ENCODE measurements at regions not wholly inside any gene's neighbourhood (a gene's known extent, or its start where the extent isn't known, plus 50 kb on each side); places are given as distances from the start of the nearest gene placed in this dataset.

DNA sequence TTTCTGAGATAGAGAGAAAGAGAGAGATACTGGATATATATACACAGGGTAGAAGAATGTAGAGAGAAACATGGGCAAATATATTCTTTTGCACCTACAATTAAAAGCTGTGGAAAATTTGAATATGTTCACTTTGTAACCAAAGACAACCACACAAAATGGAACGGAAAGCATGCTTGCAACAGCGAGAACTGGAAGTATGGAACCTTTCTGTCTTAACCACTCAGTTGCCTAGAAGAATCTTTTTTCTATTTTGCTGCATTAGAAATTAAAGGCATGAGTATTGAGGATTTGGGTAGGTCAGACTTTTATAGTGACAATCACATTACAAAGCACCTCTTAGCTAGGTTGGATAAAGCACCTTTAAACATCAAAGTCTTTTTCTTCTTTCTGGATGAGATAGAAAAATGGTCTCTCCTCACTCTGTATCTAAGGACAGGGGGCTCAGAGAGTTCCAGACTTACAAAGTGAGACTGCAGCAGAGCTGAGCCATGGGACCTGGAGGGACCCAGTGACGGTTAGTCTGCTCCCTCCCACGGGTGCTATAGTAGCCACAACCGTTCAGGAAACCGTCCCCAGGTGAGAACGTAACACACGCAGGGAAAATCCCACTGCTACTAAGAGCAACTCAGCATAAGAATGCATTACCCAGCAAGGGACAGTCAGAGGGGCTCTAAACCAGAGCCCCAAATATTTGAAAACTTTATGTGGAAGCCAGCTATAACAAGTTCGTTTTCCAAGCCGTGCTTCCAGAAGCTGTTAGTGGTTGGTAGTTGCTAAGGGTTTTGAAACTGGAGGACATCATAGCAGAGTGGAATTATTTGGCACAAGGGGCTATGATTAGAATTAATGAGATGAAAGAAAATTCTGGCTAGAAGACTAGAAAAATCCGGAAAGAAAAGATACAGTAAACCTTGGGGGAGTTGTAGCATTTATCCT lies 97.1 kb downstream of the DAD1 start (continued):
- TF ChIP-seq NKRF (conservative IDR thresholded peaks at IDR 0.05): no peak
- TF ChIP-seq BCL11A (IDR thresholded peaks at IDR 0.05; ENCODE audit: low read depth, low read length): peak; percentile 63; the same call in 1 of the 2 replicates
- no peak for TF ChIP-seq NFYA (IDR thresholded peaks at IDR 0.05; ENCODE audit: borderline replicate concordance, low read depth, low read length)
- no peak for TF ChIP-seq RB1 (IDR thresholded peaks at IDR 0.05; ENCODE audit: borderline replicate concordance)
- TF ChIP-seq NRF1 (conservative IDR thresholded peaks at IDR 0.05; ENCODE audit: low read depth, low read length): no peak; the same call in 1 of the 2 replicates
- TF ChIP-seq MTA2 (IDR thresholded peaks at IDR 0.05; ENCODE audit: low read depth): peak; percentile 64; the same call in 1 of the 2 replicates
- TF ChIP-seq BHLHE40 (IDR thresholded peaks at IDR 0.05; ENCODE audit: borderline replicate concordance in 1 of 2, low read depth in 2 of 2, low read length in 1 of 2): peak; percentile 55 to 66; a peak in 2 of 4 replicates
- TF ChIP-seq NBN (IDR thresholded peaks at IDR 0.05): peak; percentile 43
- TF ChIP-seq, protein P1, sequence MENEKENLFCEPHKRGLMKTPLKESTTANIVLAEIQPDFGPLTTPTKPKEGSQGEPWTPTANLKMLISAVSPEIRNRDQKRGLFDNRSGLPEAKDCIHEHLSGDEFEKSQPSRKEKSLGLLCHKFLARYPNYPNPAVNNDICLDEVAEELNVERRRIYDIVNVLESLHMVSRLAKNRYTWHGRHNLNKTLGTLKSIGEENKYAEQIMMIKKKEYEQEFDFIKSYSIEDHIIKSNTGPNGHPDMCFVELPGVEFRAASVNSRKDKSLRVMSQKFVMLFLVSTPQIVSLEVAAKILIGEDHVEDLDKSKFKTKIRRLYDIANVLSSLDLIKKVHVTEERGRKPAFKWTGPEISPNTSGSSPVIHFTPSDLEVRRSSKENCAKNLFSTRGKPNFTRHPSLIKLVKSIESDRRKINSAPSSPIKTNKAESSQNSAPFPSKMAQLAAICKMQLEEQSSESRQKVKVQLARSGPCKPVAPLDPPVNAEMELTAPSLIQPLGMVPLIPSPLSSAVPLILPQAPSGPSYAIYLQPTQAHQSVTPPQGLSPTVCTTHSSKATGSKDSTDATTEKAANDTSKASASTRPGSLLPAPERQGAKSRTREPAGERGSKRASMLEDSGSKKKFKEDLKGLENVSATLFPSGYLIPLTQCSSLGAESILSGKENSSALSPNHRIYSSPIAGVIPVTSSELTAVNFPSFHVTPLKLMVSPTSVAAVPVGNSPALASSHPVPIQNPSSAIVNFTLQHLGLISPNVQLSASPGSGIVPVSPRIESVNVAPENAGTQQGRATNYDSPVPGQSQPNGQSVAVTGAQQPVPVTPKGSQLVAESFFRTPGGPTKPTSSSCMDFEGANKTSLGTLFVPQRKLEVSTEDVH (IDR thresholded peaks at IDR 0.05; ENCODE audit: low read depth, partially characterized antibody): no peak
- TF ChIP-seq RAD51 (IDR thresholded peaks at IDR 0.05): no peak
- TF ChIP-seq HCFC1 (IDR thresholded peaks at IDR 0.05; ENCODE audit: low read length): no peak
- TF ChIP-seq EED (IDR thresholded peaks at IDR 0.05; ENCODE audit: low read depth): peak; percentile 93
- TF ChIP-seq FOXK2 (IDR thresholded peaks at IDR 0.05): no peak
- peak in 1 of 2 experiments; percentile 43; a peak in 2 of 4 replicates for TF ChIP-seq ETV6 (conservative IDR thresholded peaks at IDR 0.05 in 1 of 2, IDR thresholded peaks at IDR 0.05 in 1 of 2; ENCODE audit: borderline replicate concordance in 1 of 2, low read depth in 1 of 2)
- no peak for TF ChIP-seq MTA3 (IDR thresholded peaks at IDR 0.05; ENCODE audit: borderline replicate concordance, low read length)
- peak; percentile 84 for TF ChIP-seq SMAD1 (IDR thresholded peaks at IDR 0.05; ENCODE audit: low read depth, partially characterized antibody)
- no peak for TF ChIP-seq DPF2 (IDR thresholded peaks at IDR 0.05)
- TF ChIP-seq CREB1 (IDR thresholded peaks at IDR 0.05; ENCODE audit: low read depth): no peak
- TF ChIP-seq, protein P2, sequence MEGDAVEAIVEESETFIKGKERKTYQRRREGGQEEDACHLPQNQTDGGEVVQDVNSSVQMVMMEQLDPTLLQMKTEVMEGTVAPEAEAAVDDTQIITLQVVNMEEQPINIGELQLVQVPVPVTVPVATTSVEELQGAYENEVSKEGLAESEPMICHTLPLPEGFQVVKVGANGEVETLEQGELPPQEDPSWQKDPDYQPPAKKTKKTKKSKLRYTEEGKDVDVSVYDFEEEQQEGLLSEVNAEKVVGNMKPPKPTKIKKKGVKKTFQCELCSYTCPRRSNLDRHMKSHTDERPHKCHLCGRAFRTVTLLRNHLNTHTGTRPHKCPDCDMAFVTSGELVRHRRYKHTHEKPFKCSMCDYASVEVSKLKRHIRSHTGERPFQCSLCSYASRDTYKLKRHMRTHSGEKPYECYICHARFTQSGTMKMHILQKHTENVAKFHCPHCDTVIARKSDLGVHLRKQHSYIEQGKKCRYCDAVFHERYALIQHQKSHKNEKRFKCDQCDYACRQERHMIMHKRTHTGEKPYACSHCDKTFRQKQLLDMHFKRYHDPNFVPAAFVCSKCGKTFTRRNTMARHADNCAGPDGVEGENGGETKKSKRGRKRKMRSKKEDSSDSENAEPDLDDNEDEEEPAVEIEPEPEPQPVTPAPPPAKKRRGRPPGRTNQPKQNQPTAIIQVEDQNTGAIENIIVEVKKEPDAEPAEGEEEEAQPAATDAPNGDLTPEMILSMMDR (IDR thresholded peaks at IDR 0.05 in 2 of 3, conservative IDR thresholded peaks at IDR 0.05 in 1 of 3; ENCODE audit: control insufficient read depth in 2 of 3, extremely low read depth in 1 of 3, insufficient read depth in 1 of 3, low read depth in 3 of 3, low read length in 3 of 3): no peak
- peak; percentile 97 for TF ChIP-seq GATAD2B (conservative IDR thresholded peaks at IDR 0.05; ENCODE audit: low read depth)
- peak; percentile 32; the same call in 1 of the 2 replicates for TF ChIP-seq MEF2A (IDR thresholded peaks at IDR 0.05; ENCODE audit: insufficient read depth, low read depth, low read length)
- TF ChIP-seq ZNF24 (IDR thresholded peaks at IDR 0.05): no peak
- no peak for TF ChIP-seq ZNF274 (IDR thresholded peaks at IDR 0.05; ENCODE audit: insufficient read depth, insufficient read length)
- no peak for TF ChIP-seq SUPT20H (IDR thresholded peaks at IDR 0.05; ENCODE audit: borderline replicate concordance, control insufficient read depth, low read depth, low read length)
